ENCODE measurements at regions not wholly inside any gene's neighbourhood (a gene's known extent, or its start where the extent isn't known, plus 50 kb on each side); places are given as distances from the start of the nearest gene placed in this dataset.

DNA sequence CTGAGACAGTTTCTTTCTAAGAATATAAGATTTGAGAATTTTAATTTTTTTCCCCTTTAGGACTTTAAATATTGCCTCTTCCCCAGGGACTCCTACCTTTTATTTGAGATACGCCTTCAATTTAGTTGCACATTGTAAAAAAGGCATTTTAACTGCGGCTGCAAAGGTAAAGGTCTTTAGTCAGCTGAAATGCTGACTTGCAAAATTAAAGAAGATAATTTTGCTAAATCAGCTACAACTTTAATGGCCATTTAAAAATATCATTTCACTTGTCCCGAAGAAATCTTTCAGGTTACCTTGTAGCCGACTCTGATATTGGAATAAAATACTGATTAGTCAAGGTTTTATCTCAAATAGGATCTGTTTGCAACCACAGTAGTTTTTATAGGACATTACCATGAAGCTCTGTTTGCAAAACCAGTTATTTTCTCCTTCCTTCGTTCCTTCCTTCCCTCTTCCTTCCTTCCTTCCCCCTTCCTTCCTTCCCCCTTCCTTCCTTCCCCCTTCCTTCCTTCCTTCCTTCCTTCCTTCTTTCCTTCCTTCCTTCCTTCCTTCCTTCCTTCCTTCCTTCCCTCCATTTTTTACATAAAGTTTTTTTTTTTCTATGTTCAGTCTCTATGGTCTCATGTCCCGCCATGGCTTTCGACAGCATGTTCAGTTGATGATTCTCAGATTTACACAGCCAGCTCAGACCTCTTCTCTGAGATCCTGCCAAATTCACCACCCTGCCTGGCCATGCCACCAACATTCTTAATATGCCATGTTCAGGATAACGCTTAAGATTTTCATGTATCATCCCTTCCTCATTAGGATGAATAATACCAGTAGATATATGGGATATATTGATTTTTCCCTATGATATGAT is 405.4 kb upstream of the PRKX start:
- Histone ChIP-seq H3K9me3 (replicated peaks in 1 of 3) (no peaks in the 10 kb centered on the region), H3K27me3 (no peaks in the 10 kb centered on the region), H3K4me1 (replicated peaks in 1 of 2) (no peaks in the 10 kb centered on the region), H3K27ac (no peak overlapping the region), H3K36me3 (replicated peaks in 1 of 2) (no peaks in the 10 kb centered on the region), H3K4me3 (no peak overlapping the region)
- no peak for DNase-seq
- 75 to 85% (median 82%) methylated on average over 8 of the region's 8 CpGs for WGBS, 4 donors
- no peak for TF ChIP-seq POLR2A (IDR thresholded peaks at IDR 0.05)
- TF ChIP-seq, protein P1, sequence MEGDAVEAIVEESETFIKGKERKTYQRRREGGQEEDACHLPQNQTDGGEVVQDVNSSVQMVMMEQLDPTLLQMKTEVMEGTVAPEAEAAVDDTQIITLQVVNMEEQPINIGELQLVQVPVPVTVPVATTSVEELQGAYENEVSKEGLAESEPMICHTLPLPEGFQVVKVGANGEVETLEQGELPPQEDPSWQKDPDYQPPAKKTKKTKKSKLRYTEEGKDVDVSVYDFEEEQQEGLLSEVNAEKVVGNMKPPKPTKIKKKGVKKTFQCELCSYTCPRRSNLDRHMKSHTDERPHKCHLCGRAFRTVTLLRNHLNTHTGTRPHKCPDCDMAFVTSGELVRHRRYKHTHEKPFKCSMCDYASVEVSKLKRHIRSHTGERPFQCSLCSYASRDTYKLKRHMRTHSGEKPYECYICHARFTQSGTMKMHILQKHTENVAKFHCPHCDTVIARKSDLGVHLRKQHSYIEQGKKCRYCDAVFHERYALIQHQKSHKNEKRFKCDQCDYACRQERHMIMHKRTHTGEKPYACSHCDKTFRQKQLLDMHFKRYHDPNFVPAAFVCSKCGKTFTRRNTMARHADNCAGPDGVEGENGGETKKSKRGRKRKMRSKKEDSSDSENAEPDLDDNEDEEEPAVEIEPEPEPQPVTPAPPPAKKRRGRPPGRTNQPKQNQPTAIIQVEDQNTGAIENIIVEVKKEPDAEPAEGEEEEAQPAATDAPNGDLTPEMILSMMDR (IDR thresholded peaks at IDR 0.05): no peak
- intact Hi-C loops (cut with DNase I): no loop called here

DNA sequence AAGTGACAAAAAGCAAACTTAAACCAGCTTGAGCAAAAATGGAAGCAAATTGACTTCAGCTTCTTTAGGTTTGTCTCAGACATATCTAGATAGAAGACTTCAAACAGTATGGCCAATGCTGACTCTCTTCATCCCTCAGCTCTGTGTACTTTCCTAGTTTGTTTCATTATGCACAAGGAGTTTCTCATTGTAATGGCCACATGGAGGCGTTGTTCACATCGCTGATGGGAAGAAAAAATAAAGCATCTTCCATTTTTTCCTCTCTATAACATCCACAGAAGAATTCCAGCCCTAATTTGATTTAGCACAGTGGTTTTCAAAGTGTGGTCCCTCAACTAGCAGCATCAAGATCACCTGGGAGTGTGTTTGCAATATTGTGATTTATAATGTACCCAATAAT is 397.5 kb upstream of the PRKX start:
- TF ChIP-seq POLR2A (IDR thresholded peaks at IDR 0.05): no peak
- TF ChIP-seq, protein P1 (IDR thresholded peaks at IDR 0.05): no peak
- Histone ChIP-seq H3K36me3 (replicated peaks in 1 of 2) (no peaks in the 10 kb centered on the region), H3K9me3 (replicated peaks in 1 of 3) (no peaks in the 10 kb centered on the region), H3K4me3 (no peak overlapping the region), H3K27me3 (peaks cover 4% of the 10 kb centered on the region), H3K4me1 (replicated peaks in 1 of 2) (no peaks in the 10 kb centered on the region), H3K27ac (no peak overlapping the region)
- DNase-seq: no peak
- intact Hi-C loops (cut with DNase I): no loop called here
- WGBS, 4 donors: 41 to 49% (median 47%) methylated on average over 2 of the region's 2 CpGs

DNA sequence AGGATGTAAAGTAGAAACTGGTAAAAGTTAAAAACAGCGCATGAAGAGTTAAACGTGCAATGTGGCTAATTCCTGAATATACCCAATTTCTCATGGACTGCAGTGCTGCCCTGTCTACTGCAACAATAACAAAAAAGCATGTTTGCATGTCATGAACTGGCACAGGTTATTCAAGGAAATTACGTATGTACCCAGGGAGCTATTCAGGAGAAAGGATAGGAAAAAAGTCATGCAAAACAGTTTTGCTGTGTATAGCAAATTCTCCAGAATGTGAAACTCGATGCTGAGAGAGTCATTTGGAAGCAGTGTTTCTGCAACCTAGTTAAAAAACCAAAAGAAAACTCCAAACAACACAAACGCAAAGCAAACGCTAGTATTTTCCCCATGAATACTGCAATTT is 381.5 kb upstream of the PRKX start:
- intact Hi-C loops (cut with DNase I): no loop called here
- Histone ChIP-seq H3K36me3 (replicated peaks in 1 of 2) (no peaks in the 10 kb centered on the region), H3K27ac (no peak overlapping the region), H3K27me3 (no peaks in the 10 kb centered on the region), H3K4me3 (no peak overlapping the region), H3K4me1 (replicated peaks in 1 of 2) (no peaks in the 10 kb centered on the region), H3K9me3 (replicated peaks in 1 of 3) (no peaks in the 10 kb centered on the region)
- 40 to 48% (median 46%) methylated on average over 6 of the region's 6 CpGs for WGBS, 4 donors
- TF ChIP-seq, protein P1 (IDR thresholded peaks at IDR 0.05): no peak
- no peak for TF ChIP-seq POLR2A (IDR thresholded peaks at IDR 0.05)
- no peak for DNase-seq

DNA sequence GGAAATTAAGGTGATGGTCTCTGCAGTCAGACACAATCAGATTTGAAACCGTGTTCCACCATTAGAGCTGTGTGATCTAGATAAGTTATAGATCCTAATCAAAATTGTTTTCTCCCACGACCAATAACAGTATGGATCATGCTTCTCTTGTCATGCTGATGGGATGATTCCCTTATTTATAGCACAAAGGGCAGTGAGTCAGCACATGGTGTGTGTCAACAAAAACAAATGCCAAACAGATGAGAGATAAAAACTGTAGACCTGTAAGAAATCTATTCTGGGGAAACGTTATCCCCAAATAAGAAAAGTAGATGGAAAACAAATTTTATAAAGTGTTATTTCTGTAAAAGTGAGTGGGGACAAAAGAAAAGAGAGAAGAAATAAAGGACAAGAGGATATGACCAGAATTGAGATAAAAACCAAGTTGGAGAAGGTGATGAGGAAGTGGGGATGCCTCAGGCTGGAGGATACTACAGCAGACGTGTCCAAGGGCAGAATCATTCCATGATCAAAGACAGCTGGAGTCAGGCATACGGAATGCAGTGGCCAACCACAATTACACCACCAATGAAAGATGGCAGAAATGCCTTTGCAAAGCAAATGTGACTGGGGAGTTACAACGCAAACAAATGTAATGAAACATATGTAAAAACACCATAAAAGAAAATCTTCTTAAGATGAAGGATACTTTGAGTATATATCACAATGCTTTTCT is 377.8 kb upstream of the PRKX start:
- Histone ChIP-seq H3K9me3 (replicated peaks in 1 of 3) (no peaks in the 10 kb centered on the region), H3K27ac (no peak overlapping the region), H3K36me3 (replicated peaks in 1 of 2) (no peaks in the 10 kb centered on the region), H3K27me3 (no peaks in the 10 kb centered on the region), H3K4me3 (no peak overlapping the region), H3K4me1 (replicated peaks in 1 of 2) (no peaks in the 10 kb centered on the region)
- TF ChIP-seq POLR2A (IDR thresholded peaks at IDR 0.05): no peak
- TF ChIP-seq, protein P1 (IDR thresholded peaks at IDR 0.05): no peak
- intact Hi-C loops (cut with DNase I): no loop called here
- 29 to 43% (median 43%) methylated on average over 6 of the region's 6 CpGs for WGBS, 4 donors
- no peak for DNase-seq
